KMS-11 (cell line): ENCODE measurements at regions not wholly inside any gene's neighbourhood (a gene's known extent, or its start where the extent isn't known, plus 50 kb on each side); places are given as distances from the start of the nearest gene placed in this dataset.

ENCODE experiments used
- H2AFZ ChIP-seq: fragments of 200-600 bp; sonication (generic); 2 replicates; pipeline ENCODE4 v1.6.1; 2016; ENCODE audit warnings: antibody characterized with exemption, mixed run types, low read depth
- H3K27ac ChIP-seq: fragments of 200-600 bp; sonication (generic); 2 replicates; pipeline ENCODE4 v1.6.1; 2016; ENCODE audit warnings: mild to moderate bottlenecking, mixed run types
- H3K27me3 ChIP-seq: fragments of 200-600 bp; sonication (generic); 2 replicates; pipeline ENCODE4 v1.6.1; 2017; ENCODE audit warnings: mild to moderate bottlenecking, low read depth, mixed run types, moderate library complexity; ENCODE audit not compliant: insufficient read depth
- H3K36me3 ChIP-seq: fragments of 200-600 bp; sonication (generic); 2 replicates; pipeline ENCODE4 v1.6.1; 2017; ENCODE audit warnings: mild to moderate bottlenecking, mixed run types; ENCODE audit not compliant: insufficient read depth
- H3K4me1 ChIP-seq: fragments of 200-600 bp; sonication (generic); 2 replicates; pipeline ENCODE4 v1.6.1; 2016; ENCODE audit warnings: mild to moderate bottlenecking, low read depth, mixed run types; ENCODE audit not compliant: poor library complexity, severe bottlenecking
- H3K4me2 ChIP-seq: fragments of 200-600 bp; sonication (generic); 2 replicates; pipeline ENCODE4 v1.7.0; 2016; ENCODE audit warnings: mild to moderate bottlenecking, mixed run types
- H3K4me3 ChIP-seq: fragments of 200-600 bp; sonication (generic); IDR thresholded peaks from 2 replicates; pipeline ENCODE4 v1.6.1; 2017; ENCODE audit warnings: low read depth, low read length, mixed read lengths; ENCODE audit not compliant: insufficient read depth
- H3K79me2 ChIP-seq: fragments of 200-600 bp; sonication (generic); 2 replicates; pipeline ENCODE4 v1.6.1; 2016; ENCODE audit warnings: low read depth, mixed run types; ENCODE audit not compliant: insufficient read depth
- H3K9ac ChIP-seq: fragments of 200-600 bp; sonication (generic); 2 replicates; pipeline ENCODE4 v1.6.1; 2016; ENCODE audit warnings: mild to moderate bottlenecking, mixed run types
- H4K20me1 ChIP-seq: fragments of 200-600 bp; sonication (generic); 2 replicates; pipeline ENCODE4 v1.6.1; 2016; ENCODE audit warnings: mild to moderate bottlenecking, mixed run types; ENCODE audit not compliant: insufficient read depth
- TF ChIP-seq, protein P1 (sequence below): fragments of 200-600 bp; sonication (generic); conservative IDR thresholded peaks from 2 replicates; pipeline ENCODE4 v1.6.1; 2017; ENCODE audit warnings: low read depth, mild to moderate bottlenecking, antibody characterized with exemption, low read length, moderate library complexity, mixed read lengths

DNA sequence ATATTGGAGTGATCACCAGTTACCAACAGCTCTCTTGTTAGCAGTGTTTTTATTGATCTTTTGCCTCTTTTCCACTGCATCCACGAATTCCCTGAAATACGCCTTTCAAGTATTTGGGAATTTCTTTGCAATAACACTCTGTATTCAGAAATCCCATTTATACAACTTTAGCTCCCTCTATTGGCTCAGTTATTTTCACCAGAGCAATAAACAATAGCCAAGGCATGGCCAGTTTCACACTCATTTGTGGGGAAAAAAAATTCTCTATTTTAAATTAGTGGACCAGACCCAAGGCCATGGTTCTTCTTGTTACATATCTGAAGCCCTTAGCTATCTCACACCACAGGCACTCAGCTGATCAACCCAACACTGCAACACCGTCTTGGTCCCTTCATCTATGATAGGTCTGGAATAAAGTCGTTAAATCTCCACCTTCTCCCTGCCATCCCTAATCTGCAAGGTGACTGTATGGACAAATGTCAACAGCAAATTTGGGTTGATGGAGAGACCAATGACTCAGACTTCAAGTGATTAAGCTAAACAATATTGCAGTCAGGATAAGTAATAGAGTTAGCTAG, 92.4 kb upstream of the TMEM260 start:
- Histone ChIP-seq H3K27ac (no peak overlapping the region), H3K9ac (no peak overlapping the region), H2AFZ (no peak overlapping the region), H3K79me2 (no peaks in the 10 kb centered on the region), H3K4me2 (no peak overlapping the region), H3K27me3 (no peaks in the 10 kb centered on the region), H4K20me1 (no peaks in the 10 kb centered on the region), H3K4me3 (no peak overlapping the region), H3K4me1 (peaks cover 6% of the 10 kb centered on the region), H3K36me3 (no peaks in the 10 kb centered on the region)
- TF ChIP-seq, protein P1, sequence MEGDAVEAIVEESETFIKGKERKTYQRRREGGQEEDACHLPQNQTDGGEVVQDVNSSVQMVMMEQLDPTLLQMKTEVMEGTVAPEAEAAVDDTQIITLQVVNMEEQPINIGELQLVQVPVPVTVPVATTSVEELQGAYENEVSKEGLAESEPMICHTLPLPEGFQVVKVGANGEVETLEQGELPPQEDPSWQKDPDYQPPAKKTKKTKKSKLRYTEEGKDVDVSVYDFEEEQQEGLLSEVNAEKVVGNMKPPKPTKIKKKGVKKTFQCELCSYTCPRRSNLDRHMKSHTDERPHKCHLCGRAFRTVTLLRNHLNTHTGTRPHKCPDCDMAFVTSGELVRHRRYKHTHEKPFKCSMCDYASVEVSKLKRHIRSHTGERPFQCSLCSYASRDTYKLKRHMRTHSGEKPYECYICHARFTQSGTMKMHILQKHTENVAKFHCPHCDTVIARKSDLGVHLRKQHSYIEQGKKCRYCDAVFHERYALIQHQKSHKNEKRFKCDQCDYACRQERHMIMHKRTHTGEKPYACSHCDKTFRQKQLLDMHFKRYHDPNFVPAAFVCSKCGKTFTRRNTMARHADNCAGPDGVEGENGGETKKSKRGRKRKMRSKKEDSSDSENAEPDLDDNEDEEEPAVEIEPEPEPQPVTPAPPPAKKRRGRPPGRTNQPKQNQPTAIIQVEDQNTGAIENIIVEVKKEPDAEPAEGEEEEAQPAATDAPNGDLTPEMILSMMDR = peak; percentile 46

DNA sequence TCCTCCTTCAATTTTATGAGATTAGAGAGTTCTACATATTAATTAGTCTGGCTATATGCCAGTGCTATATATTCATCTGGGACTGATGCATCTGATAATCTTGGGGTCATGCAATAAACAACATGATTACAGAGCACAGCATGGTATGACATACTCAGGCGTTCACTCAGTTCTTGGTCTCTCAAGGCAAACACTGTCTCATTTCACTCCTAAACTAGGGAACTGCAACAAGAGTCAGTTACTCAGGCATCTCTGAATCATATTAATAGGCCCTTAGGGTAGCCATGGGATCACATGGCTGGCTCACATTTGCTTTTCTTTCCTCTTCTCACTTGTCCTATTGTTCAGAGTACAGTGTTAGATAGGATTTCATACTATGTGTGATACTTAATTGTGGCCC, 91.8 kb upstream of the TMEM260 start:
- no peaks in the 10 kb centered on the region for H4K20me1 ChIP-seq
- TF ChIP-seq, protein P1 = no peak

DNA sequence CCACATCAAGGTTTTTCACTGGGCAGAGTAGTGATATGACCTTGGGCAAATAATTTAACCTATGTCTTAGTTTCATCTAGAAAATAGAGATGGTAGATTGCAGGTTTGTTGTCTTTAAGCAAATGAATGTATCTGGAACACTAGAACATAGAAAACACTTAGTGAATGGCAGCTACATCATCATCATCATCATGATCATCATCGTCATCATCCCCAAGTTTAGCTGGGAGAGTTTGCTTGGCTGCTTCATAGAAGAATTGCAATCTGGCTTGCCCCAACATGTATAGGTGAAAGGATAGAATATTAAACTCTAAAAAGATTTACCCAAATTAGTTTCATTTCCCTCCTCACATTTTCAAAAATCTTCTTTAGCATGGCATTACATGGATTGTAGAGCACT, 91.3 kb upstream of the TMEM260 start:
- Histone ChIP-seq H3K4me1 (peaks cover 6% of the 10 kb centered on the region), H3K27ac (no peak overlapping the region), H4K20me1 (no peaks in the 10 kb centered on the region), H2AFZ (no peak overlapping the region), H3K79me2 (no peaks in the 10 kb centered on the region), H3K4me3 (no peak overlapping the region), H3K27me3 (no peaks in the 10 kb centered on the region), H3K9ac (no peak overlapping the region), H3K36me3 (no peaks in the 10 kb centered on the region), H3K4me2 (no peak overlapping the region)
- TF ChIP-seq, protein P1 = no peak

More for the DNA sequence above, 91.8 kb upstream of the TMEM260 start:
- Histone ChIP-seq H3K4me1 (peaks cover 6% of the 10 kb centered on the region), H3K79me2 (no peaks in the 10 kb centered on the region), H3K9ac (no peak overlapping the region), H3K27me3 (no peaks in the 10 kb centered on the region), H3K4me3 (no peak overlapping the region), H3K36me3 (no peaks in the 10 kb centered on the region), H2AFZ (no peak overlapping the region), H3K27ac (no peak overlapping the region), H3K4me2 (no peak overlapping the region)

DNA sequence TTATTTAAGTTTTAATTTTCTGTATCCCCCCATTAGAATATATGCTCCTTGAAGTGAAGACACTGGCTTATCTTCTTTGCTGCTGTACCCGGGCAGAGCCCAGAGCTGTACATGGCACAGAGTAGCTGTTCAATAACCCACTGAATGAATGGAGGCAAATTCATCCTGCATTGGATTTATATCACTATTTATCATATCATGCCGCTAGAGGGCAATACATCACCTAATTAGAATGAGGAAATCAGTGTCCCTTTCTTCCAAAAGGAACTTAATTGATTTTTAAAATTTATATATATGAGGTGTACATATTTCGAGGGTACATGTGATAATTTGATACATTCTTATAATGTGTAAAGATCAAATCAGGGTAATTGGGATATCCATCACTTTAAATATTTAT, 89.2 kb upstream of the TMEM260 start:
- H2AFZ ChIP-seq = no peak overlapping the region
- no peak overlapping the region for H3K9ac ChIP-seq
- H3K4me3 ChIP-seq = no peak overlapping the region
- no peak overlapping the region for H3K27ac ChIP-seq
- H3K4me1 ChIP-seq = peaks cover 6% of the 10 kb centered on the region
- no peaks in the 10 kb centered on the region for H3K27me3 ChIP-seq
- H3K36me3 ChIP-seq = no peaks in the 10 kb centered on the region
- TF ChIP-seq, protein P1 = peak; percentile 54
- no peak overlapping the region for H3K4me2 ChIP-seq
- no peaks in the 10 kb centered on the region for H3K79me2 ChIP-seq
- H4K20me1 ChIP-seq = no peaks in the 10 kb centered on the region
